ENCODE measurements at regions not wholly inside any gene's neighbourhood (a gene's known extent, or its start where the extent isn't known, plus 50 kb on each side); places are given as distances from the start of the nearest gene placed in this dataset.

GRCh38 chr3:24588629-24589512, 94.2 kb upstream of the THRB start (continued):
- TF ChIP-seq PBX3 (IDR thresholded peaks at IDR 0.05; ENCODE audit: insufficient replicate concordance, low read depth, low read length) (no peak), HDGF (IDR thresholded peaks at IDR 0.05) (no peak), SP1 (IDR thresholded peaks at IDR 0.05; ENCODE audit: low read depth, low read length) (no peak), NKRF (conservative IDR thresholded peaks at IDR 0.05) (no peak), SIN3A (IDR thresholded peaks at IDR 0.05; ENCODE audit: low read depth, low read length) (no peak), NBN (IDR thresholded peaks at IDR 0.05) (no peak), STAT1 (conservative IDR thresholded peaks at IDR 0.05) (no peak), ZNF622 (IDR thresholded peaks at IDR 0.05) (no peak), NFIC (IDR thresholded peaks at IDR 0.05; ENCODE audit: low read depth, low read length) (no peak)

GRCh38 chr3:24589513-24589851, 94.8 kb upstream of the THRB start:
- POLR2A ChIA-PET, result no interaction called here
- H3K4me2 ChIP-seq (ENCODE audit: control insufficient read depth, insufficient read depth), result no peak overlapping the region
- H2AFZ ChIP-seq (ENCODE audit: control insufficient read depth, low read depth, low read length), result no peak overlapping the region
- ATAC-seq (no peak), DNase-seq (ENCODE audit: low read depth, low spot score) (no peak), FAIRE-seq (no peak)
- no peaks in the 10 kb centered on the region for H3K79me2 ChIP-seq (ENCODE audit: control insufficient read depth, insufficient read depth, low read length)
- no peaks in the 10 kb centered on the region; a peak in 2 of 4 replicates for H3K27me3 ChIP-seq (replicated peaks in 1 of 2; ENCODE audit: control insufficient read depth in 2 of 2, insufficient read depth in 2 of 2, low read length in 1 of 2)
- H3K4me3 ChIP-seq, result no peak overlapping the region
- WGBS (ENCODE audit: insufficient coverage, insufficient replicate concordance, low lambda C conversion rate, missing lambda C conversion rate), result 0% methylated on average over 1 of the region's 1 CpG
- H3K9me3 ChIP-seq (replicated peaks; ENCODE audit: control insufficient read depth, insufficient read depth, low read length), result no peaks in the 10 kb centered on the region
- CTCF ChIA-PET, result interaction anchor here (0.9 kb wide), 1 partner anchor 12 kb away, joined by 4 read pairs; no protein-coding TSS in a partner anchor
- intact Hi-C loops (cut with micrococcal nuclease; ENCODE audit: unreplicated experiment) (no loop called here), in situ Hi-C loops (cut with MboI) (no loop called here)
- no TSS peak for BruUV-seq (replicated peaks)
- no peak overlapping the region for H3K27ac ChIP-seq (ENCODE audit: control insufficient read depth, insufficient read depth)
- no peaks in the 10 kb centered on the region for H3K4me1 ChIP-seq (ENCODE audit: control insufficient read depth, insufficient read depth, low read length)
- SMC1A ChIA-PET (ENCODE audit: uncharacterized antibody, unreplicated experiment), result interaction anchor here (0.9 kb wide), 1 partner anchor 15 kb away, joined by 3 read pairs; no protein-coding TSS in a partner anchor
- RAD21 ChIA-PET (ENCODE audit: unreplicated experiment), result no interaction called here
- H3K36me3 ChIP-seq (ENCODE audit: control insufficient read depth in 2 of 2, insufficient read depth in 2 of 2, low read length in 1 of 2), result no peaks in the 10 kb centered on the region
- TF ChIP-seq EGR1 (IDR thresholded peaks at IDR 0.05; ENCODE audit: borderline replicate concordance in 1 of 2, low read depth in 2 of 2, low read length in 2 of 2) (no peak), ZNF217 (IDR thresholded peaks at IDR 0.05) (no peak), RELB (IDR thresholded peaks at IDR 0.05; ENCODE audit: low read depth) (no peak), NRF1 (conservative IDR thresholded peaks at IDR 0.05; ENCODE audit: low read depth, low read length) (no peak)
- H4K20me1 ChIP-seq (ENCODE audit: control insufficient read depth, insufficient read depth), result no peaks in the 10 kb centered on the region
- H3K9ac ChIP-seq (ENCODE audit: control insufficient read depth, insufficient read depth, low read length), result no peak overlapping the region

All from GM12878 (cell line).